Stomach (tissue), 4 donors: ENCODE measurements at regions not wholly inside any gene's neighbourhood (a gene's known extent, or its start where the extent isn't known, plus 50 kb on each side); places are given as distances from the start of the nearest gene placed in this dataset.

Source experiments
- POLR2A ChIP-seq, 4 donors: fragments of 450-650 bp; IDR thresholded peaks; one replicate each; pipeline ENCODE4 v1.6.1; 2016; ENCODE audit warnings: antibody characterized with exemption in 4 of 4, control low read depth in 2 of 4, mild to moderate bottlenecking in 1 of 4, moderate library complexity in 1 of 4
- TF ChIP-seq, protein P1 (sequence below), 7 experiments: fragments of 450-650 bp in 4 of 7; fragments of 200-600 bp in 3 of 7; sonication (generic) in 3 of 7; IDR thresholded peaks; one replicate each; pipeline ENCODE4 v1.5.1; 2016 to 2019; ENCODE audit warnings: antibody characterized with exemption in 7 of 7, control low read depth in 2 of 7, mild to moderate bottlenecking in 1 of 7

DNA sequence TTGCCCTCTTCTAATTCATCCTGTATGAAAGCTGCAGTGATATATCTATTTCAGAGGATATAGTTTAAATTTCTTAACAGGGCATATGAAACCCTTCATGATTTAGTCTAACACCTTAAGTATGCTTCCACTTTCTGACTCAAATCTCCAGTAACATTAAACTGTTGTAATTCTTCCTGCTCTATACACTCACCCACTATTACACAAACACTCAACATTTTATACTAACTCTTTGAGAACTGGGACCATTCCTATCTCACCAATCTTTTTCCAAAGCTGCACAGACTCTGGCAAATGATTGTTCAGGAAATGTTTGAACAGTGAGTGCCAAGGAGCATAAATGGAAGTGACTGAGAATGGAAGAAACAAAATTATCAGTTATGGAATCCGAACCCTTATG, 560.4 kb upstream of the DPPA4 start:
- TF ChIP-seq, protein P1, sequence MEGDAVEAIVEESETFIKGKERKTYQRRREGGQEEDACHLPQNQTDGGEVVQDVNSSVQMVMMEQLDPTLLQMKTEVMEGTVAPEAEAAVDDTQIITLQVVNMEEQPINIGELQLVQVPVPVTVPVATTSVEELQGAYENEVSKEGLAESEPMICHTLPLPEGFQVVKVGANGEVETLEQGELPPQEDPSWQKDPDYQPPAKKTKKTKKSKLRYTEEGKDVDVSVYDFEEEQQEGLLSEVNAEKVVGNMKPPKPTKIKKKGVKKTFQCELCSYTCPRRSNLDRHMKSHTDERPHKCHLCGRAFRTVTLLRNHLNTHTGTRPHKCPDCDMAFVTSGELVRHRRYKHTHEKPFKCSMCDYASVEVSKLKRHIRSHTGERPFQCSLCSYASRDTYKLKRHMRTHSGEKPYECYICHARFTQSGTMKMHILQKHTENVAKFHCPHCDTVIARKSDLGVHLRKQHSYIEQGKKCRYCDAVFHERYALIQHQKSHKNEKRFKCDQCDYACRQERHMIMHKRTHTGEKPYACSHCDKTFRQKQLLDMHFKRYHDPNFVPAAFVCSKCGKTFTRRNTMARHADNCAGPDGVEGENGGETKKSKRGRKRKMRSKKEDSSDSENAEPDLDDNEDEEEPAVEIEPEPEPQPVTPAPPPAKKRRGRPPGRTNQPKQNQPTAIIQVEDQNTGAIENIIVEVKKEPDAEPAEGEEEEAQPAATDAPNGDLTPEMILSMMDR (IDR thresholded peaks at IDR 0.05): no peak
- no peak for TF ChIP-seq POLR2A (IDR thresholded peaks at IDR 0.05)
